ENCODE measurements at regions not wholly inside any gene's neighbourhood (a gene's known extent, or its start where the extent isn't known, plus 50 kb on each side); places are given as distances from the start of the nearest gene placed in this dataset.

DNA sequence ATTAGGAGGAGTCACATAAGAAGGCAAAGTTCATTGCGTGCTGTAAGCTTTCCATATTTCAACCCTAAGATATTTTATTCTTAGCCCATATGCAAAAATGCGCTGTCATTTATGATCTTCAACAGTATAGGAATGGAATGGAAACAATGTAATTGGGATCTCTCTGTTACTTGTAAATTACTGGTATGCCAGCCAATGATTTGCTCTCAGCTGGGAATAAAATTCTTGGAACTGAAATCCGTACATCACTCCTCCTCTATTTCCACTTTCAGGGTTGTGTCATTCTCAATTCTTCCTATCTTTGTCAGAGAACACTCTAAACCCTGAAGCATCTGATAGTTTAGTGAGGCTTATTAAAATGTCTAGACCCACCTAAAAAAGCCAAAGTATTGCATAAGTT lies 80.7 kb upstream of the STEAP4 start:
- Histone ChIP-seq H2BK12ac (ENCODE audit: low read depth, low read length) (no peak overlapping the region), H3K4me1 (replicated peaks in 1 of 4; ENCODE audit: control insufficient read depth in 3 of 4, insufficient read depth in 4 of 4, low read length in 3 of 4) (no peaks in the 10 kb centered on the region), H3K79me1 (ENCODE audit: low read depth, low read length) (no peaks in the 10 kb centered on the region), H3K18ac (ENCODE audit: extremely low read depth, low read length) (no peak overlapping the region), H4K8ac (ENCODE audit: extremely low read depth, insufficient read depth, low read length) (no peak overlapping the region), H2AFZ (ENCODE audit: low read length) (no peak overlapping the region), H2BK15ac (ENCODE audit: low read length) (no peak overlapping the region), H3K23ac (ENCODE audit: insufficient read length) (no peak overlapping the region), H3K4me3 (ENCODE audit: extremely low read depth in 1 of 4, insufficient read depth in 2 of 4, low read depth in 3 of 4, low read length in 4 of 4) (no peak overlapping the region), H3K14ac (ENCODE audit: insufficient read length) (no peak overlapping the region), H2AK5ac (ENCODE audit: low read depth, low read length) (no peak overlapping the region), H3K4me2 (ENCODE audit: insufficient read depth in 1 of 2, low read depth in 2 of 2, low read length in 2 of 2) (no peak overlapping the region), H3K9ac (replicated peaks in 1 of 4; ENCODE audit: extremely low read depth in 1 of 4, low read depth in 3 of 4, low read length in 3 of 4) (no peak overlapping the region), H3K79me2 (ENCODE audit: control insufficient read depth in 1 of 2, insufficient read depth in 2 of 2, low read length in 2 of 2) (no peaks in the 10 kb centered on the region), H4K91ac (replicated peaks; ENCODE audit: insufficient read length, low read length) (no peak overlapping the region), H2BK5ac (ENCODE audit: low read depth, low read length) (no peak overlapping the region), H2BK20ac (ENCODE audit: low read length) (no peak overlapping the region), H4K20me1 (replicated peaks in 1 of 2; ENCODE audit: control insufficient read depth in 1 of 2, insufficient read depth in 2 of 2, low read length in 2 of 2) (no peaks in the 10 kb centered on the region), H3K9me3 (ENCODE audit: insufficient read depth in 2 of 2, low read depth in 1 of 2, low read length in 1 of 2) (no peaks in the 10 kb centered on the region), H3K56ac (replicated peaks; ENCODE audit: insufficient read length, low read depth, low read length) (no peak overlapping the region), H3K36me3 (ENCODE audit: control insufficient read depth in 2 of 4, insufficient read depth in 4 of 4, low read length in 3 of 4) (no peaks in the 10 kb centered on the region), H3K23me2 (ENCODE audit: low read depth, low read length) (no peaks in the 10 kb centered on the region), H3K27ac (ENCODE audit: low read depth, low read length) (no peak overlapping the region), H4K5ac (ENCODE audit: insufficient read length, low read depth, low read length) (no peak overlapping the region), H2BK120ac (replicated peaks; ENCODE audit: low read depth, low read length) (no peak overlapping the region), H3K27me3 (replicated peaks in 1 of 4; ENCODE audit: control insufficient read depth in 3 of 4, extremely low read depth in 1 of 4, insufficient read depth in 3 of 4, low read length in 3 of 4) (no peaks in the 10 kb centered on the region), H3K4ac (replicated peaks; ENCODE audit: insufficient read length, low read depth, low read length) (no peak overlapping the region)
- DNase-seq (ENCODE audit: low read depth in 1 of 2, low spot score in 2 of 2): no peak
- ChIA-PET CTCF (ENCODE audit: partially characterized antibody) (no interaction called here), POLR2A (ENCODE audit: partially characterized antibody) (no interaction called here)
- 79% methylated on average over 3 of the region's 3 CpGs; no CpG with 5 or more reads in 1 of the 2 experiments for WGBS, 2 experiments (ENCODE audit: extremely low coverage in 1 of 2, insufficient coverage in 1 of 2, insufficient read length in 1 of 2, insufficient replicate concordance in 2 of 2, low coverage in 1 of 2, low lambda C conversion rate in 2 of 2, missing lambda C conversion rate in 1 of 2)
- no peak for FAIRE-seq
- TF ChIP-seq, protein P1, sequence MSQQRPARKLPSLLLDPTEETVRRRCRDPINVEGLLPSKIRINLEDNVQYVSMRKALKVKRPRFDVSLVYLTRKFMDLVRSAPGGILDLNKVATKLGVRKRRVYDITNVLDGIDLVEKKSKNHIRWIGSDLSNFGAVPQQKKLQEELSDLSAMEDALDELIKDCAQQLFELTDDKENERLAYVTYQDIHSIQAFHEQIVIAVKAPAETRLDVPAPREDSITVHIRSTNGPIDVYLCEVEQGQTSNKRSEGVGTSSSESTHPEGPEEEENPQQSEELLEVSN (IDR thresholded peaks at IDR 0.05): no peak
- TF ChIP-seq YY1 (IDR thresholded peaks at IDR 0.05; ENCODE audit: low read depth, low read length) (no peak), NRF1 (IDR thresholded peaks at IDR 0.05; ENCODE audit: low read depth, low read length) (no peak), CTBP2 (IDR thresholded peaks at IDR 0.05; ENCODE audit: borderline replicate concordance, insufficient read depth, insufficient read length, low read length) (no peak), HDAC2 (IDR thresholded peaks at IDR 0.05; ENCODE audit: borderline replicate concordance in 1 of 2, low read depth in 2 of 2, low read length in 2 of 2) (no peak), CHD1 (IDR thresholded peaks at IDR 0.05; ENCODE audit: low read depth, low read length) (no peak), TBP (IDR thresholded peaks at IDR 0.05; ENCODE audit: low read depth, low read length) (no peak), CHD2 (IDR thresholded peaks at IDR 0.05; ENCODE audit: low read length) (no peak), CBX5 (IDR thresholded peaks at IDR 0.05; ENCODE audit: low read depth, low read length) (no peak)
- TF ChIP-seq, protein P2, sequence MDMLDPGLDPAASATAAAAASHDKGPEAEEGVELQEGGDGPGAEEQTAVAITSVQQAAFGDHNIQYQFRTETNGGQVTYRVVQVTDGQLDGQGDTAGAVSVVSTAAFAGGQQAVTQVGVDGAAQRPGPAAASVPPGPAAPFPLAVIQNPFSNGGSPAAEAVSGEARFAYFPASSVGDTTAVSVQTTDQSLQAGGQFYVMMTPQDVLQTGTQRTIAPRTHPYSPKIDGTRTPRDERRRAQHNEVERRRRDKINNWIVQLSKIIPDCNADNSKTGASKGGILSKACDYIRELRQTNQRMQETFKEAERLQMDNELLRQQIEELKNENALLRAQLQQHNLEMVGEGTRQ (IDR thresholded peaks at IDR 0.05; ENCODE audit: low read length): no peak
